HepG2 (cell line): ENCODE measurements at regions not wholly inside any gene's neighbourhood (a gene's known extent, or its start where the extent isn't known, plus 50 kb on each side); places are given as distances from the start of the nearest gene placed in this dataset.

ENCODE experiments used
- ATAC-seq: fragments of 200-7000 bp; cut with Tn5 transposase; 3 replicates; pipeline ENCODE4 v1.9.1; 2020; ENCODE audit warnings: mild to moderate bottlenecking, moderate library complexity
- BruUV-seq: library from RNA; stranded (reverse); fragments of 400-500 nt; replicated peaks from 2 replicates; lab custom pipeline; 2021; lab: Mats Ljungman, UMichigan
- CTCF ChIA-PET: fragments of 300-600 bp; formaldehyde crosslinking; extraction: SDS; loops from one replicate; lab custom pipeline; 2021; ENCODE audit warnings: low total read pairs, inconsistent platforms, low intra/inter-chr PET ratio; lab: Yijun Ruan, JAX
- POLR2A ChIA-PET: fragments of 350-600 bp; sonication (Branson Sonifier 250); formaldehyde crosslinking; loops from one replicate; lab custom pipeline; 2020; ENCODE audit warnings: antibody characterized with exemption, inconsistent platforms; lab: Yijun Ruan, JAX
- DNase-seq: peaks from one replicate; pipeline ENCODE4 v3.0.0-alpha.2; 2015; ENCODE audit warnings: low spot score
- FAIRE-seq: peaks from 3 replicates; lab custom pipeline; 2011; peaks lifted over from hg19 to GRCh38; lab: Jason Lieb, UNC
- H2AFZ ChIP-seq: one replicate; pipeline ENCODE4 v1.6.1; 2011; ENCODE audit warnings: low read length, inconsistent platforms
- H3K27ac ChIP-seq: fragments of 300-600 bp; 3 replicates; pipeline ENCODE4 v1.8.0; 2011; ENCODE audit warnings: mixed run types, mild to moderate bottlenecking, mixed read lengths, low read length, inconsistent platforms; ENCODE audit not compliant: insufficient read depth; ENCODE audit errors: extremely low read length
- H3K27me3 ChIP-seq, 2 experiments: fragments of 200-600 bp in 1 of 2; 2 replicates in 1 of 2; 3 replicates in 1 of 2; pipeline versions ENCODE4 v1.6.0 to v1.8.0; 2011; ENCODE audit warnings: low read length in 2 of 2, mild to moderate bottlenecking in 2 of 2, moderate library complexity in 2 of 2, inconsistent platforms in 1 of 2; ENCODE audit not compliant: insufficient read depth in 2 of 2, control insufficient read depth in 1 of 2
- H3K36me3 ChIP-seq, 2 experiments: fragments of 200-600 bp in 1 of 2; replicated peaks in 1 of 2; 2 replicates in 1 of 2; 3 replicates in 1 of 2; pipeline versions ENCODE4 v1.5.1 to v1.8.0; 2011; ENCODE audit warnings: low read length in 2 of 2, inconsistent platforms in 1 of 2; ENCODE audit not compliant: insufficient read depth in 2 of 2, control insufficient read depth in 1 of 2
- H3K4me1 ChIP-seq: 2 replicates; pipeline ENCODE4 v1.5.1; 2012; ENCODE audit warnings: low read length, inconsistent platforms; ENCODE audit not compliant: insufficient read depth
- H3K4me2 ChIP-seq: 2 replicates; pipeline ENCODE4 v1.6.0; 2011; ENCODE audit warnings: low read depth, low read length, inconsistent platforms
- H3K4me3 ChIP-seq, 3 experiments: fragments of 200-600 bp in 1 of 3; sonication (generic), shearing (Covaris generic) in 1 of 3; replicated peaks in 1 of 3; 2 replicates each; pipeline ENCODE4 v1.5.1; 2011 to 2016; ENCODE audit warnings: low read length in 3 of 3, inconsistent platforms in 2 of 3, low read depth in 2 of 3, mild to moderate bottlenecking in 2 of 3, control low read depth in 1 of 3, mixed read lengths in 1 of 3; ENCODE audit not compliant: insufficient read depth in 1 of 3
- H3K79me2 ChIP-seq: one replicate; pipeline ENCODE4 v1.6.1; 2011; ENCODE audit warnings: low read length, inconsistent platforms; ENCODE audit not compliant: insufficient read depth
- H3K9ac ChIP-seq: 2 replicates; pipeline ENCODE4 v1.6.0; 2011; ENCODE audit warnings: mild to moderate bottlenecking, low read depth, low read length, inconsistent platforms; ENCODE audit not compliant: insufficient read depth
- H3K9me3 ChIP-seq: 2 replicates; pipeline ENCODE4 v1.5.1; 2012; ENCODE audit warnings: mild to moderate bottlenecking, low read length
- H4K20me1 ChIP-seq: 2 replicates; pipeline ENCODE4 v1.6.0; 2011; ENCODE audit warnings: inconsistent platforms, mild to moderate bottlenecking, low read length, moderate library complexity; ENCODE audit not compliant: insufficient read depth
- HNF4A ChIP-seq: sonication (generic); formaldehyde crosslinking; IDR thresholded peaks from 2 replicates; pipeline ENCODE4 v1.4.0; 2020; ENCODE audit warnings: missing genetic modification reagents
- HNRNPK ChIP-seq: fragments of 200-400 bp; formaldehyde crosslinking; IDR thresholded peaks from 2 replicates; pipeline ENCODE4 v1.6.1; 2018; ENCODE audit warnings: low read length, low read depth, moderate library complexity, mild to moderate bottlenecking; ENCODE audit not compliant: poor library complexity, severe bottlenecking
- SNAPC5 ChIP-seq: sonication (generic); formaldehyde crosslinking; IDR thresholded peaks from 2 replicates; pipeline ENCODE4 v1.8.1; 2023; ENCODE audit warnings: mild to moderate bottlenecking, missing genetic modification reagents, borderline replicate concordance
- TBL1XR1 ChIP-seq: fragments of 150-350 bp; IDR thresholded peaks from 2 replicates; pipeline ENCODE4 v1.6.1; 2014; ENCODE audit warnings: borderline replicate concordance, low read length; ENCODE audit not compliant: partially characterized antibody
- THAP11 ChIP-seq: IDR thresholded peaks from 2 replicates; pipeline ENCODE4 v1.6.1; 2016; ENCODE audit warnings: missing biosample characterization, missing genetic modification reagents
- YY1 ChIP-seq: IDR thresholded peaks from 2 replicates; pipeline ENCODE4 v1.6.1; 2011; ENCODE audit warnings: low read length, low read depth, moderate library complexity, mild to moderate bottlenecking; ENCODE audit not compliant: insufficient read depth, insufficient replicate concordance
- ZBTB39 ChIP-seq: sonication (generic); formaldehyde crosslinking; IDR thresholded peaks from 2 replicates; pipeline ENCODE4 v1.5.0; 2020; ENCODE audit warnings: missing genetic modification reagents
- ZNF225 ChIP-seq: sonication (generic); formaldehyde crosslinking; IDR thresholded peaks from 2 replicates; pipeline ENCODE4 v1.4.0; 2020; ENCODE audit warnings: mild to moderate bottlenecking, missing genetic modification reagents
- ZNF256 ChIP-seq: sonication (generic); formaldehyde crosslinking; conservative IDR thresholded peaks from 2 replicates; pipeline ENCODE4 v1.4.0; 2020; ENCODE audit warnings: missing genetic modification reagents
- ZNF317 ChIP-seq: sonication (generic); formaldehyde crosslinking; IDR thresholded peaks from 2 replicates; pipeline ENCODE4 v1.5.0; 2020; ENCODE audit warnings: mild to moderate bottlenecking, missing genetic modification reagents
- ZNF557 ChIP-seq: sonication (generic); formaldehyde crosslinking; IDR thresholded peaks from 2 replicates; pipeline ENCODE4 v1.4.0; 2020; ENCODE audit warnings: missing genetic modification reagents
- ZNF652 ChIP-seq: IDR thresholded peaks from 2 replicates; pipeline ENCODE4 v1.6.1; 2016; ENCODE audit warnings: low read depth, borderline replicate concordance
- ZNF746 ChIP-seq: sonication (generic); formaldehyde crosslinking; IDR thresholded peaks from 2 replicates; pipeline ENCODE4 v1.8.0; 2022; ENCODE audit warnings: mild to moderate bottlenecking, missing genetic modification reagents
- WGBS: methylation state at CpG from one replicate; pipeline ENCODE4 v1.1.6; 2017; ENCODE audit warnings: low lambda C conversion rate; 5-methylcytosine and 5-hydroxymethylcytosine counted together
- in situ Hi-C: cut with HindIII; loops from 2 replicates; pipeline ENCODE4 v1.10.0; 2017; ENCODE audit warnings: low pct_unique_long_range_greater_than_20kb; ENCODE audit not compliant: extremely low pct_ligation_motif_present
- intact Hi-C: fragments of 100-400 bp; cut with micrococcal nuclease; formaldehyde crosslinking; loops from one replicate; pipeline ENCODE4 v1.10.0; 2022; ENCODE audit not compliant: unreplicated experiment
- TF ChIP-seq, protein P1 (sequence below): sonication (generic); formaldehyde crosslinking; IDR thresholded peaks from 2 replicates; pipeline ENCODE4 v1.5.0; 2020; ENCODE audit warnings: mild to moderate bottlenecking, missing genetic modification reagents, moderate library complexity

DNA sequence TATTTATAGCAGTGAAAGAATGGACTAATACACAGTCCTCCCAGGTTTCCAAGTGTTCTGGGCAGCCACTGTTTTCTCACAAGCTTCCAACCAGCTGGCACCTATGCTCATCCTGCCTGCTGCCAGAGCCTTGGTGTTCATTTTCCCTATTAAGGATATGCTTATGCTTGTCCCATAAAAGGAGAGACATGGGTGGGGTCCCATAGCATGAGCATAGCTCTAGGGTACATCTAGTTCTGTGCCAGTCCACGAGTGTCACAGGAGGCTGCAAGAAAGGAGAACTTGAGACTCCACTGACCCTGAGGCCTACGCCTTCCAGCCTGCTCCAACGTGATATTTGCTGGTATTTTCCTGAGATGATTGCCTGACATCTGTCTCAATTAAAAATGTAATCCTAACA, 192.4 kb upstream of the PTGFR start:
- H3K9me3 ChIP-seq, result no peaks in the 10 kb centered on the region
- in situ Hi-C loops (no loop called here), intact Hi-C loops (no loop called here)
- H4K20me1 ChIP-seq, result no peaks in the 10 kb centered on the region
- H3K36me3 ChIP-seq, result no peaks in the 10 kb centered on the region
- POLR2A ChIA-PET, result no interaction called here
- whole genome bisulfite sequencing, result no CpG with 5 or more reads among the region's 3 CpGs
- H3K4me3 ChIP-seq, result no peak overlapping the region
- H3K4me2 ChIP-seq, result no peak overlapping the region
- DNase-seq, result no peak
- no peak for FAIRE-seq
- no peak overlapping the region for H3K27ac ChIP-seq
- no peak overlapping the region for H3K9ac ChIP-seq
- no peaks in the 10 kb centered on the region for H3K27me3 ChIP-seq
- no peaks in the 10 kb centered on the region for H3K79me2 ChIP-seq
- ATAC-seq, result no peak
- BruUV-seq, result no TSS peak
- no peaks in the 10 kb centered on the region for H3K4me1 ChIP-seq
- TF ChIP-seq, protein P1, sequence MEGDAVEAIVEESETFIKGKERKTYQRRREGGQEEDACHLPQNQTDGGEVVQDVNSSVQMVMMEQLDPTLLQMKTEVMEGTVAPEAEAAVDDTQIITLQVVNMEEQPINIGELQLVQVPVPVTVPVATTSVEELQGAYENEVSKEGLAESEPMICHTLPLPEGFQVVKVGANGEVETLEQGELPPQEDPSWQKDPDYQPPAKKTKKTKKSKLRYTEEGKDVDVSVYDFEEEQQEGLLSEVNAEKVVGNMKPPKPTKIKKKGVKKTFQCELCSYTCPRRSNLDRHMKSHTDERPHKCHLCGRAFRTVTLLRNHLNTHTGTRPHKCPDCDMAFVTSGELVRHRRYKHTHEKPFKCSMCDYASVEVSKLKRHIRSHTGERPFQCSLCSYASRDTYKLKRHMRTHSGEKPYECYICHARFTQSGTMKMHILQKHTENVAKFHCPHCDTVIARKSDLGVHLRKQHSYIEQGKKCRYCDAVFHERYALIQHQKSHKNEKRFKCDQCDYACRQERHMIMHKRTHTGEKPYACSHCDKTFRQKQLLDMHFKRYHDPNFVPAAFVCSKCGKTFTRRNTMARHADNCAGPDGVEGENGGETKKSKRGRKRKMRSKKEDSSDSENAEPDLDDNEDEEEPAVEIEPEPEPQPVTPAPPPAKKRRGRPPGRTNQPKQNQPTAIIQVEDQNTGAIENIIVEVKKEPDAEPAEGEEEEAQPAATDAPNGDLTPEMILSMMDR (CRISPR knock-in tag), result no peak
- TF ChIP-seq ZNF557 (CRISPR knock-in tag), result no peak
- TF ChIP-seq HNRNPK, result no peak
- no peak for TF ChIP-seq ZNF317 (CRISPR knock-in tag)
- no peak for TF ChIP-seq SNAPC5
- no peak for TF ChIP-seq ZNF746 (CRISPR knock-in tag)
- no peak for TF ChIP-seq ZNF256 (CRISPR knock-in tag)
- no peak for TF ChIP-seq THAP11 (CRISPR knock-in tag)
- TF ChIP-seq TBL1XR1, result no peak
- no peak for TF ChIP-seq ZNF225 (CRISPR knock-in tag)
- TF ChIP-seq ZBTB39 (CRISPR knock-in tag), result no peak
- no peak for TF ChIP-seq HNF4A (CRISPR knock-in tag)
- TF ChIP-seq ZNF652, result no peak
- no peak for TF ChIP-seq YY1
- TF ChIP-seq, all 625 proteins: peak for 0
- CTCF ChIA-PET, result no interaction called here
- H2AFZ ChIP-seq, result no peak overlapping the region
